ENCODE measurements at regions not wholly inside any gene's neighbourhood (a gene's known extent, or its start where the extent isn't known, plus 50 kb on each side); places are given as distances from the start of the nearest gene placed in this dataset.

- FAIRE-seq (no peak), DNase-seq (ENCODE audit: insufficient read length, low spot score) (no peak)
- TF ChIP-seq CTCF (IDR thresholded peaks at IDR 0.05; ENCODE audit: insufficient read depth, missing control alignments) = no peak
These were observed 85.7 kb upstream of the TENT5D start for GRCh38 chrX:80334583-80334982.

- no peak for TF ChIP-seq CTCF (IDR thresholded peaks at IDR 0.05; ENCODE audit: insufficient read depth, missing control alignments)
- FAIRE-seq (no peak), DNase-seq (ENCODE audit: insufficient read length, low spot score) (no peak)
These were observed 85.0 kb upstream of the TENT5D start for GRCh38 chrX:80335062-80335830.

GRCh38 chrX:80354966-80355465 lies 65.2 kb upstream of the TENT5D start:
- DNase-seq (ENCODE audit: insufficient read length, low spot score) = no peak
- no peak for TF ChIP-seq CTCF (IDR thresholded peaks at IDR 0.05; ENCODE audit: insufficient read depth, missing control alignments)
- FAIRE-seq = no peak
